GM21529 (cell line): ENCODE measurements at regions not wholly inside any gene's neighbourhood (a gene's known extent, or its start where the extent isn't known, plus 50 kb on each side); places are given as distances from the start of the nearest gene placed in this dataset.

Experiments used
- ATAC-seq: cut with Tn5 transposase; IDR thresholded peaks from one replicate; pipeline ENCODE4 v1.9.1; 2021; ENCODE audit not compliant: unreplicated experiment

GRCh38 chr22:48845356-48845936 lies 982.2 kb downstream of the BRD1 start:
- no peak for ATAC-seq

- ATAC-seq = no peak
Observed at GRCh38 chr22:48844056-48844675, 983.5 kb downstream of the BRD1 start.

GRCh38 chr22:48843640-48844039 lies 984.0 kb downstream of the BRD1 start:
- no peak for ATAC-seq

GRCh38 chr22:48842976-48843375 lies 984.7 kb downstream of the BRD1 start:
- ATAC-seq = no peak

GRCh38 chr22:48842583-48842945 lies 985.1 kb downstream of the BRD1 start:
- ATAC-seq = no peak

- ATAC-seq = no peak
Observed at GRCh38 chr22:48841881-48842582, 985.6 kb downstream of the BRD1 start.

GRCh38 chr22:48840112-48840949 lies 987.3 kb downstream of the BRD1 start:
- ATAC-seq = no peak

- no peak for ATAC-seq
Observed at GRCh38 chr22:48838846-48839730, 988.6 kb downstream of the BRD1 start.

- ATAC-seq = no peak
Observed at GRCh38 chr22:48838376-48838775, 989.3 kb downstream of the BRD1 start.

- no peak for ATAC-seq
Observed at GRCh38 chr22:48837341-48837935, 990.2 kb downstream of the BRD1 start.

GRCh38 chr22:48836673-48837340 lies 990.9 kb downstream of the BRD1 start:
- no peak for ATAC-seq

GRCh38 chr22:48835857-48836672 lies 991.6 kb downstream of the BRD1 start:
- no peak for ATAC-seq

- ATAC-seq = no peak
Observed at GRCh38 chr22:48835364-48835763, 992.3 kb downstream of the BRD1 start.

- ATAC-seq = no peak
Observed at GRCh38 chr22:48834404-48834803, 993.3 kb downstream of the BRD1 start.

- ATAC-seq = no peak
Observed at GRCh38 chr22:48832592-48832991, 995.1 kb downstream of the BRD1 start.

GRCh38 chr22:48829908-48830307 lies 997.8 kb downstream of the BRD1 start:
- ATAC-seq = no peak

GRCh38 chr22:48828688-48829087 lies 999.0 kb downstream of the BRD1 start:
- no peak for ATAC-seq

- ATAC-seq = no peak
Observed at GRCh38 chr22:48827904-48828555, 999.6 kb downstream of the BRD1 start.
